Heart left ventricle (tissue), 13 donors: ENCODE measurements at regions not wholly inside any gene's neighbourhood (a gene's known extent, or its start where the extent isn't known, plus 50 kb on each side); places are given as distances from the start of the nearest gene placed in this dataset.
"Not testable (repeated sequence)": the region's sequence is repeated elsewhere in the genome, so short reads cannot be mapped to it uniquely, and the experiment has no call there.

Source experiments
- CTCF ChIP-seq, 12 donors: fragments of 200-600 bp; sonication (generic) in 4 of 12; IDR thresholded peaks; one replicate each; pipeline versions ENCODE4 v1.5.0 to v1.8.0; 2018 to 2022; ENCODE audit warnings: antibody characterized with exemption in 12 of 12, mild to moderate bottlenecking in 5 of 12
- POLR2A ChIP-seq, 2 donors: fragments of 450-650 bp; IDR thresholded peaks; one replicate each; pipeline ENCODE4 v1.6.1; 2017; ENCODE audit warnings: antibody characterized with exemption in 2 of 2, mild to moderate bottlenecking in 2 of 2, moderate library complexity in 2 of 2
- donor health status: ischemic (EF 13 %, LVEDD 7.1; RV severe dilation, severe dysfunction).
- donor health status: DM: no; HTN: yes; CAD: no.
- donor health status: DM: no; HTN: no; CAD: no.
- donor health status: ischemic (EF 25% LVEDD 6.9; RV normal size, moderate dysfunction).
- donor health status: ischemic (EF 25% LVEDD 5.7; RV mildly dilated, moderate dysfunction).
- donor health status: ischemic (EF 35%, LVEDD 5.7; RV mildly dilated, moderate dysfunction).
- donor health status: nonischemic (EF 11% LVEDD 7.7; RV severe dilation, severe dysfunction).
- donor health status: DM: yes; HTN: yes; CAD: no.
- donor health status: PGD.
- donor health status: ischemic (EF 29% LVEDD 5.4; RV normal size, mild dysfunction).
- donor health status: nonischemic (EF 23%, LVEDD 6.1; RV moderate dilation, normal function).

DNA sequence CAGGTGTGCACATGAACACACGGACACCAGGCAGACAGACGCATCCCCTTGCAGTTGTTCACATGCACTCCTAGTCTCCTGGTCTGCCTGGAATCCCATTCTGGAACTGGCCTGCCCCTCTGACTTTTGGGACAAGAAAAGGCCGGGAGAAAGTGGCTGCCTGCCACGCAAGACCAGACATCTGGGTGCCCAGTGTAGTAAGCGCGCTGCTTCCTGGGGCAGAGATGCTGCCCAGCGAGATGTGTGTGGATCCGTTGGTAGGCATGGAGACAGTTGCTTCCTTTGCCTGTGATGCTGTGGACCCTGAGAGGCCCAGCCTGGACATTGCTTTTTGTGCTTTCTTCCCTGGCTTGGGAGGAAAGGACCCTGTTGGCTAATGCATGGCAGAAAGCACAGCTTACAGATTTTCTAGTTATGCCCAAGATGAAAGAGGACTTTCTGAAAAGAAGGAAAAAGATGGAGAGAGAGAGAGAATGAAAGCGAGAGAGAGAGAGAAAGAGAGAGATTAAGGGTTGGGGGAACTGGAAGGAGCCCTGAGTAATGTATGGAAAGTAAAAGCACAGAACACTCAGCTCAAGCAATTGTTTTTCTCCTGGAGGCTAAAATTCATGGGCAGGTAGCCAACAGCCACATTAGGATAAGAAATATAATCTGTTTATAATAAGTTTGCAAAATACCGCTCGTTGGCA lies 235.3 kb downstream of the BCL2L11 start:
- not testable (repeated sequence) for TF ChIP-seq CTCF, POLR2A (IDR thresholded peaks at IDR 0.05)
